IPS-18c (cell line): ENCODE measurements at regions not wholly inside any gene's neighbourhood (a gene's known extent, or its start where the extent isn't known, plus 50 kb on each side); places are given as distances from the start of the nearest gene placed in this dataset.

ENCODE experiments used
- H3K4me3 ChIP-seq: 2 replicates; pipeline ENCODE4 v1.7.0; 2013; ENCODE audit warnings: low read depth, mild to moderate bottlenecking, low read length, moderate library complexity; ENCODE audit not compliant: insufficient read depth
- H3K9me3 ChIP-seq: one replicate; pipeline ENCODE4 v1.6.1; 2013; ENCODE audit warnings: mild to moderate bottlenecking, low read length, moderate library complexity; ENCODE audit not compliant: control insufficient read depth, insufficient read depth

- Histone ChIP-seq H3K9me3 (no peaks in the 10 kb centered on the region), H3K4me3 (no peak overlapping the region)
These were observed 78.7 kb upstream of the ARAP3 start for GRCh38 chr5:141760753-141761152.

GRCh38 chr5:141760193-141760592, 78.2 kb upstream of the ARAP3 start:
- H3K9me3 ChIP-seq, result no peaks in the 10 kb centered on the region
- no peak overlapping the region for H3K4me3 ChIP-seq

- no peaks in the 10 kb centered on the region for H3K9me3 ChIP-seq
- peak overlapping the region; percentile 36 for H3K4me3 ChIP-seq
These were observed 76.4 kb upstream of the ARAP3 start for GRCh38 chr5:141758310-141758998.

GRCh38 chr5:141757402-141757801, 75.4 kb upstream of the ARAP3 start:
- Histone ChIP-seq H3K4me3 (no peak overlapping the region; the same call in 1 of the 2 replicates), H3K9me3 (no peaks in the 10 kb centered on the region)

- no peak overlapping the region for H3K4me3 ChIP-seq
These were observed 74.2 kb upstream of the ARAP3 start for GRCh38 chr5:141756196-141756595.

GRCh38 chr5:141753971-141754713, 72.1 kb upstream of the ARAP3 start:
- H3K4me3 ChIP-seq, result peak overlapping the region; percentile 40; the same call in 1 of the 2 replicates
- no peaks in the 10 kb centered on the region for H3K9me3 ChIP-seq

More at GRCh38 chr5:141756196-141756595, 74.2 kb upstream of the ARAP3 start:
- no peaks in the 10 kb centered on the region for H3K9me3 ChIP-seq

- Histone ChIP-seq H3K4me3 (peak overlapping the region; percentile 40; the same call in 1 of the 2 replicates), H3K9me3 (no peaks in the 10 kb centered on the region)
These were observed 71.3 kb upstream of the ARAP3 start for GRCh38 chr5:141753143-141753970.

GRCh38 chr5:141747152-141748141, 65.4 kb upstream of the ARAP3 start:
- Histone ChIP-seq H3K4me3 (no peak overlapping the region), H3K9me3 (peaks cover 2% of the 10 kb centered on the region)

- no peak overlapping the region for H3K4me3 ChIP-seq
- H3K9me3 ChIP-seq, result peaks cover 2% of the 10 kb centered on the region
These were observed 64.4 kb upstream of the ARAP3 start for GRCh38 chr5:141746395-141746794.

GRCh38 chr5:141745390-141745789, 63.4 kb upstream of the ARAP3 start:
- Histone ChIP-seq H3K4me3 (no peak overlapping the region), H3K9me3 (peaks cover 2% of the 10 kb centered on the region)

GRCh38 chr5:141743866-141744272, 61.8 kb upstream of the ARAP3 start:
- Histone ChIP-seq H3K4me3 (no peak overlapping the region), H3K9me3 (peaks cover 2% of the 10 kb centered on the region)

GRCh38 chr5:141742866-141743851, 61.1 kb upstream of the ARAP3 start:
- no peak overlapping the region for H3K4me3 ChIP-seq
- H3K9me3 ChIP-seq, result peaks cover 2% of the 10 kb centered on the region

GRCh38 chr5:141742144-141742543, 60.1 kb upstream of the ARAP3 start:
- H3K9me3 ChIP-seq, result no peaks in the 10 kb centered on the region
- H3K4me3 ChIP-seq, result no peak overlapping the region

GRCh38 chr5:141740885-141741284, 58.9 kb upstream of the ARAP3 start:
- no peaks in the 10 kb centered on the region for H3K9me3 ChIP-seq
- no peak overlapping the region for H3K4me3 ChIP-seq

- Histone ChIP-seq H3K9me3 (no peaks in the 10 kb centered on the region), H3K4me3 (no peak overlapping the region)
These were observed 55.5 kb upstream of the ARAP3 start for GRCh38 chr5:141737535-141737934.

GRCh38 chr5:141735823-141736222, 53.8 kb upstream of the ARAP3 start:
- Histone ChIP-seq H3K4me3 (no peak overlapping the region), H3K9me3 (no peaks in the 10 kb centered on the region)
